SU-DHL-6 (cell line): ENCODE measurements at regions not wholly inside any gene's neighbourhood (a gene's known extent, or its start where the extent isn't known, plus 50 kb on each side); places are given as distances from the start of the nearest gene placed in this dataset.

Experiments
- EZH2phosphoT487 ChIP-seq: fragments of 200-600 bp; sonication (generic), shearing (Covaris generic); conservative IDR thresholded peaks from 2 replicates; pipeline ENCODE4 v1.6.1; 2018; ENCODE audit warnings: mild to moderate bottlenecking, antibody characterized with exemption, low read length, moderate library complexity, mixed read lengths
- TF ChIP-seq, protein P1 (sequence below): fragments of 200-600 bp; sonication (generic); IDR thresholded peaks from one replicate; pipeline ENCODE4 v1.5.1; 2017; ENCODE audit warnings: antibody characterized with exemption, mild to moderate bottlenecking, low read length, moderate library complexity; ENCODE audit not compliant: insufficient read depth, poor library complexity, severe bottlenecking

DNA sequence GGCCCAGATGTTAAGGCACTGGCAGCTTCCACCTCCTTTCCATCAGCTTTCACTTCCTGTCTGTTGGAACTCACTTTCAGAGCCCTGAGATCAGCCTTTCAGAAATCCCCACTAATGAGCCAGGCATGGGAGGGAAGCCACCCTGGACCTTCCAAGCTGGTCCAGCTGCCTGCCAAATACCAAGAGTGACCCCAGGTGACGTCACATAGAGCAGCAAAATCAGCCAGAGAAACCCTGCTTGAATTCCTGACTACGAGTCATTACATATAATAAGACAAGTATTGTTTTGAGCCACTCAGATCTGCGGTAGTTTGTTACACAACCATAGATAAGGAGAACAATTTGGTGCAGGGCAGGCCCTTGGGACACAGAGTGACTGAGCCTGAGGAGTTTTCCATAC, 556.0 kb upstream of the JAG1 start:
- TF ChIP-seq, protein P1, sequence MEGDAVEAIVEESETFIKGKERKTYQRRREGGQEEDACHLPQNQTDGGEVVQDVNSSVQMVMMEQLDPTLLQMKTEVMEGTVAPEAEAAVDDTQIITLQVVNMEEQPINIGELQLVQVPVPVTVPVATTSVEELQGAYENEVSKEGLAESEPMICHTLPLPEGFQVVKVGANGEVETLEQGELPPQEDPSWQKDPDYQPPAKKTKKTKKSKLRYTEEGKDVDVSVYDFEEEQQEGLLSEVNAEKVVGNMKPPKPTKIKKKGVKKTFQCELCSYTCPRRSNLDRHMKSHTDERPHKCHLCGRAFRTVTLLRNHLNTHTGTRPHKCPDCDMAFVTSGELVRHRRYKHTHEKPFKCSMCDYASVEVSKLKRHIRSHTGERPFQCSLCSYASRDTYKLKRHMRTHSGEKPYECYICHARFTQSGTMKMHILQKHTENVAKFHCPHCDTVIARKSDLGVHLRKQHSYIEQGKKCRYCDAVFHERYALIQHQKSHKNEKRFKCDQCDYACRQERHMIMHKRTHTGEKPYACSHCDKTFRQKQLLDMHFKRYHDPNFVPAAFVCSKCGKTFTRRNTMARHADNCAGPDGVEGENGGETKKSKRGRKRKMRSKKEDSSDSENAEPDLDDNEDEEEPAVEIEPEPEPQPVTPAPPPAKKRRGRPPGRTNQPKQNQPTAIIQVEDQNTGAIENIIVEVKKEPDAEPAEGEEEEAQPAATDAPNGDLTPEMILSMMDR = no peak
- no peak for TF ChIP-seq EZH2phosphoT487
